ENCODE measurements at regions not wholly inside any gene's neighbourhood (a gene's known extent, or its start where the extent isn't known, plus 50 kb on each side); places are given as distances from the start of the nearest gene placed in this dataset.

GRCh38 chr4:100721490-100721889 lies 203.7 kb upstream of the EMCN start:
- TF ChIP-seq, protein P1, sequence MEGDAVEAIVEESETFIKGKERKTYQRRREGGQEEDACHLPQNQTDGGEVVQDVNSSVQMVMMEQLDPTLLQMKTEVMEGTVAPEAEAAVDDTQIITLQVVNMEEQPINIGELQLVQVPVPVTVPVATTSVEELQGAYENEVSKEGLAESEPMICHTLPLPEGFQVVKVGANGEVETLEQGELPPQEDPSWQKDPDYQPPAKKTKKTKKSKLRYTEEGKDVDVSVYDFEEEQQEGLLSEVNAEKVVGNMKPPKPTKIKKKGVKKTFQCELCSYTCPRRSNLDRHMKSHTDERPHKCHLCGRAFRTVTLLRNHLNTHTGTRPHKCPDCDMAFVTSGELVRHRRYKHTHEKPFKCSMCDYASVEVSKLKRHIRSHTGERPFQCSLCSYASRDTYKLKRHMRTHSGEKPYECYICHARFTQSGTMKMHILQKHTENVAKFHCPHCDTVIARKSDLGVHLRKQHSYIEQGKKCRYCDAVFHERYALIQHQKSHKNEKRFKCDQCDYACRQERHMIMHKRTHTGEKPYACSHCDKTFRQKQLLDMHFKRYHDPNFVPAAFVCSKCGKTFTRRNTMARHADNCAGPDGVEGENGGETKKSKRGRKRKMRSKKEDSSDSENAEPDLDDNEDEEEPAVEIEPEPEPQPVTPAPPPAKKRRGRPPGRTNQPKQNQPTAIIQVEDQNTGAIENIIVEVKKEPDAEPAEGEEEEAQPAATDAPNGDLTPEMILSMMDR (conservative IDR thresholded peaks at IDR 0.05) = no peak
- TF ChIP-seq ZFX (IDR thresholded peaks at IDR 0.05) = no peak
